Activated CD4-positive, alpha-beta T cell treated with anti-CD3 and anti-CD28 coated beads, Interleukin-2, amount 10 ng/mL, durations not matched to agents 24 days and 14 days (primary cell): ENCODE measurements at regions not wholly inside any gene's neighbourhood (a gene's known extent, or its start where the extent isn't known, plus 50 kb on each side); places are given as distances from the start of the nearest gene placed in this dataset.
"Not testable (repeated sequence)": the region's sequence is repeated elsewhere in the genome, so short reads cannot be mapped to it uniquely, and the experiment has no call there.

ENCODE experiments used
- DNase-seq: peaks from one replicate; pipeline ENCODE4 v3.0.0; 2022
- H3K27ac Mint-ChIP-seq: one replicate; pipeline ENCODE4 v1.8.0; 2022; ENCODE audit warnings: mild to moderate bottlenecking, mixed read lengths
- H3K27me3 Mint-ChIP-seq: one replicate; pipeline ENCODE4 v1.8.0; 2022; ENCODE audit warnings: mixed read lengths
- H3K36me3 Mint-ChIP-seq: one replicate; pipeline ENCODE4 v1.8.0; 2022; ENCODE audit warnings: low read depth, mild to moderate bottlenecking, mixed read lengths
- H3K4me1 Mint-ChIP-seq: one replicate; pipeline ENCODE4 v1.8.0; 2021; ENCODE audit warnings: mixed read lengths
- H3K4me3 Mint-ChIP-seq: one replicate; pipeline ENCODE4 v1.8.0; 2022; ENCODE audit warnings: mild to moderate bottlenecking, moderate library complexity, mixed read lengths
- H3K9me3 Mint-ChIP-seq: one replicate; pipeline ENCODE4 v1.8.0; 2021; ENCODE audit warnings: mixed read lengths
- intact Hi-C: fragments of 100-400 bp; cut with micrococcal nuclease; formaldehyde crosslinking; loops from one replicate; pipeline ENCODE4 v1.15.1; 2023

- H3K27me3 Mint-ChIP-seq, result no peaks in the 10 kb centered on the region
- peaks cover 14% of the 10 kb centered on the region for H3K9me3 Mint-ChIP-seq
- H3K27ac Mint-ChIP-seq, result no peak overlapping the region
- H3K36me3 Mint-ChIP-seq, result no peaks in the 10 kb centered on the region
- no peak overlapping the region for H3K4me3 Mint-ChIP-seq
- DNase-seq, result no peak
- H3K4me1 Mint-ChIP-seq, result no peaks in the 10 kb centered on the region
- intact Hi-C loops, result no loop called here
Observed at GRCh38 chr18:10148189-10148929, 234.5 kb downstream of the VAPA start.

- DNase-seq, result no peak
- Mint-ChIP-seq H3K27me3 (no peaks in the 10 kb centered on the region), H3K4me1 (no peaks in the 10 kb centered on the region)
Observed at GRCh38 chr18:10149768-10150556, 236.1 kb downstream of the VAPA start.

GRCh38 chr18:10150576-10150975 lies 236.8 kb downstream of the VAPA start:
- H3K4me3 Mint-ChIP-seq, H3K27ac Mint-ChIP-seq, H3K4me1 Mint-ChIP-seq, H3K36me3 Mint-ChIP-seq, H3K27me3 Mint-ChIP-seq, intact Hi-C loops, DNase-seq: not testable (repeated sequence)
- H3K9me3 Mint-ChIP-seq, result peaks cover 14% of the 10 kb centered on the region

More at GRCh38 chr18:10149768-10150556, 236.1 kb downstream of the VAPA start:
- no peak overlapping the region for H3K4me3 Mint-ChIP-seq
- peaks cover 14% of the 10 kb centered on the region for H3K9me3 Mint-ChIP-seq
- H3K36me3 Mint-ChIP-seq, result no peaks in the 10 kb centered on the region
- intact Hi-C loops, result no loop called here
- no peak overlapping the region for H3K27ac Mint-ChIP-seq

GRCh38 chr18:10152475-10152874 lies 238.7 kb downstream of the VAPA start:
- no peaks in the 10 kb centered on the region for H3K36me3 Mint-ChIP-seq
- intact Hi-C loops, result no loop called here
- no peaks in the 10 kb centered on the region for H3K4me1 Mint-ChIP-seq
- no peak overlapping the region for H3K27ac Mint-ChIP-seq
- H3K9me3 Mint-ChIP-seq, result peaks cover 14% of the 10 kb centered on the region
- no peak overlapping the region for H3K4me3 Mint-ChIP-seq
- peaks cover 3% of the 10 kb centered on the region for H3K27me3 Mint-ChIP-seq
- DNase-seq, result no peak

- intact Hi-C loops, result no loop called here
- H3K4me1 Mint-ChIP-seq, result no peaks in the 10 kb centered on the region
- H3K36me3 Mint-ChIP-seq, result no peaks in the 10 kb centered on the region
- no peak overlapping the region for H3K27ac Mint-ChIP-seq
- H3K27me3 Mint-ChIP-seq, result peaks cover 3% of the 10 kb centered on the region
- no peak for DNase-seq
- no peak overlapping the region for H3K4me3 Mint-ChIP-seq
- peaks cover 14% of the 10 kb centered on the region for H3K9me3 Mint-ChIP-seq
Observed at GRCh38 chr18:10153924-10154752, 240.3 kb downstream of the VAPA start.

- H3K27me3 Mint-ChIP-seq, result peaks cover 3% of the 10 kb centered on the region
- no peaks in the 10 kb centered on the region for H3K9me3 Mint-ChIP-seq
- no peaks in the 10 kb centered on the region for H3K4me1 Mint-ChIP-seq
- no peaks in the 10 kb centered on the region for H3K36me3 Mint-ChIP-seq
- no peak for DNase-seq
- H3K4me3 Mint-ChIP-seq, result no peak overlapping the region
- H3K27ac Mint-ChIP-seq, result no peak overlapping the region
- intact Hi-C loops, result no loop called here
Observed at GRCh38 chr18:10157706-10158105, 243.9 kb downstream of the VAPA start.

- H3K4me3 Mint-ChIP-seq, result no peak overlapping the region
Observed at GRCh38 chr18:10160251-10160650, 246.4 kb downstream of the VAPA start.

GRCh38 chr18:10161315-10161714 lies 247.5 kb downstream of the VAPA start:
- Mint-ChIP-seq H3K4me3 (no peak overlapping the region), H3K27ac (no peak overlapping the region), H3K4me1 (no peaks in the 10 kb centered on the region), H3K36me3 (no peaks in the 10 kb centered on the region), H3K27me3 (no peaks in the 10 kb centered on the region), H3K9me3 (no peaks in the 10 kb centered on the region)
- intact Hi-C loops, result no loop called here
- no peak for DNase-seq

More at GRCh38 chr18:10160251-10160650, 246.4 kb downstream of the VAPA start:
- DNase-seq, result no peak
- no peaks in the 10 kb centered on the region for H3K36me3 Mint-ChIP-seq
- intact Hi-C loops, result no loop called here
- H3K27me3 Mint-ChIP-seq, result peaks cover 3% of the 10 kb centered on the region
- no peak overlapping the region for H3K27ac Mint-ChIP-seq
- H3K9me3 Mint-ChIP-seq, result no peaks in the 10 kb centered on the region
- no peaks in the 10 kb centered on the region for H3K4me1 Mint-ChIP-seq

GRCh38 chr18:10162340-10162739 lies 248.5 kb downstream of the VAPA start:
- H3K4me1 Mint-ChIP-seq, result no peaks in the 10 kb centered on the region
- intact Hi-C loops, result no loop called here

GRCh38 chr18:10164271-10165071 lies 250.7 kb downstream of the VAPA start:
- Mint-ChIP-seq H3K27me3 (no peaks in the 10 kb centered on the region), H3K4me1 (no peaks in the 10 kb centered on the region), H3K27ac (no peak overlapping the region), H3K9me3 (no peaks in the 10 kb centered on the region), H3K4me3 (no peak overlapping the region), H3K36me3 (no peaks in the 10 kb centered on the region)
- DNase-seq, result no peak
- intact Hi-C loops, result no loop called here

More at GRCh38 chr18:10162340-10162739, 248.5 kb downstream of the VAPA start:
- no peaks in the 10 kb centered on the region for H3K36me3 Mint-ChIP-seq
- H3K9me3 Mint-ChIP-seq, result no peaks in the 10 kb centered on the region
- DNase-seq, result no peak
- no peak overlapping the region for H3K4me3 Mint-ChIP-seq
- no peaks in the 10 kb centered on the region for H3K27me3 Mint-ChIP-seq
- H3K27ac Mint-ChIP-seq, result no peak overlapping the region

GRCh38 chr18:10166164-10166807 lies 252.5 kb downstream of the VAPA start:
- Mint-ChIP-seq H3K27me3 (peaks cover 2% of the 10 kb centered on the region), H3K4me1 (no peaks in the 10 kb centered on the region), H3K4me3 (no peak overlapping the region), H3K27ac (no peak overlapping the region), H3K9me3 (no peaks in the 10 kb centered on the region), H3K36me3 (no peaks in the 10 kb centered on the region)
- no peak for DNase-seq
- intact Hi-C loops, result no loop called here

GRCh38 chr18:10167759-10168158 lies 253.9 kb downstream of the VAPA start:
- no peaks in the 10 kb centered on the region for H3K4me1 Mint-ChIP-seq

GRCh38 chr18:10168477-10168876 lies 254.7 kb downstream of the VAPA start:
- intact Hi-C loops, result no loop called here
- no peak for DNase-seq

More at GRCh38 chr18:10167759-10168158, 253.9 kb downstream of the VAPA start:
- intact Hi-C loops, result no loop called here
- Mint-ChIP-seq H3K36me3 (no peaks in the 10 kb centered on the region), H3K27ac (no peak overlapping the region), H3K4me3 (no peak overlapping the region), H3K27me3 (peaks cover 2% of the 10 kb centered on the region), H3K9me3 (no peaks in the 10 kb centered on the region)
- DNase-seq, result no peak

More at GRCh38 chr18:10168477-10168876, 254.7 kb downstream of the VAPA start:
- peaks cover 2% of the 10 kb centered on the region for H3K27me3 Mint-ChIP-seq
- no peak overlapping the region for H3K27ac Mint-ChIP-seq
- no peaks in the 10 kb centered on the region for H3K9me3 Mint-ChIP-seq
- no peak overlapping the region for H3K4me3 Mint-ChIP-seq
- H3K4me1 Mint-ChIP-seq, result no peaks in the 10 kb centered on the region
- no peaks in the 10 kb centered on the region for H3K36me3 Mint-ChIP-seq
